ENCODE measurements at regions not wholly inside any gene's neighbourhood (a gene's known extent, or its start where the extent isn't known, plus 50 kb on each side); places are given as distances from the start of the nearest gene placed in this dataset.
"Not testable (repeated sequence)": the region's sequence is repeated elsewhere in the genome, so short reads cannot be mapped to it uniquely, and the experiment has no call there.

DNA sequence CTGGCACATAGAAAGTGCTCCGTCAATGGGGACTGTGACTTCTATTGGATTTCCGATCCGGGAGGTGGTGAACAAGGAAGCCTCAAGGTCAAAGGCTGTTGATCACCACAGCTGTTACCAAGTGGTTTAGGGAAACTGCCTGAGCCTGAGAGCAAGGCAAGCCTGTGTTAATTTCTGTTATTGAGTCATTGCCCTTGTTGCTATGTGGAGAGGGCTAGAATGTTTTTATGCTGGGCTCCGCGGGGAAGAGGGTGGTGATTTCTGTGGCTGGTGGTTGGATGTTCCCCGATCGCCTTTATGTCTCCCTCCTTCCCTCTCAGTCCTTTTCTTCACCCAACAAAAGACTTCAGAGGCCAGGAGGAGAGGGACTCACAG is 108.5 kb upstream of the ALX4 start:
- no peak for DNase-seq

- DNase-seq, result no peak
Observed at GRCh38 chr11:44421090-44421675, 111.2 kb upstream of the ALX4 start.

DNA sequence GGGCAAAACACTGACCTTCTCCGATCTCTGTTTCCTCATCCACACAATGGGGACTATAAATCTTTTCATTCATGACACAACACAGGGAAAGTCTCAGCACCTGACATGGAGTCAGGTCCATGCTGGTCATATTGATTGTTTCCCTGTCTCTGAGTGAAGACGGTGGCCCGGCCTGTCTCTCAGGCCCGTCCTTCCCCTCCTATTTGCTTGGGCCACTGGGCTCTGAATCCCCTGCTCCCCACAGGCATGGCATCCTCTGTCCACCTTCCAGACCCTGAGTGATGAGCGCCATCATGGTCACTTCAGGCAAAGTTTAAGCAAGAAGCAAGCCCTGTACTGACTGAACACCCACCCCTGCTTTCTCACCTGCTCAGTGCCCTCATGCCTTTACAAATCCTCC is 113.3 kb upstream of the ALX4 start:
- no peak for DNase-seq

GRCh38 chr11:44424841-44425240 is 114.9 kb upstream of the ALX4 start:
- no peak for DNase-seq

DNA sequence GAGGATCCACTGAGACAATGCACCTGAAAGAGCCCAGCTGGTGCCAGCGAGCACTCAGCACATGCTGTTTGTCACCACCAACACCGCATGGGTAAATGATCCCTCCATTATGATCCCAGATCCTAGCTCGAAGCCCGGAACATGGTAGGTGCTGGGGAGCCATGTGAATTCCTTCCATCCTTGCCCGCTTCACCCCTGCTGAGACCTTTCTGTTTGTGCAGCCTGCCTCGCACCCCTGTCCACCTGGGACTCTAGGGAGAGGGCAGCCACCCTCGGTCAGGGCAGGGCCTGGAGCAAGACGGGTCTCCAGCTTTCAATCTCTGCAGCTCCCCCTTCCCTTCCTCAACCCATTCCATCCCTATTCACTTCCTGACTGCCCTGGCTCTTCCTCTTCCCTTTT is 116.2 kb upstream of the ALX4 start:
- DNase-seq, result no peak

DNA sequence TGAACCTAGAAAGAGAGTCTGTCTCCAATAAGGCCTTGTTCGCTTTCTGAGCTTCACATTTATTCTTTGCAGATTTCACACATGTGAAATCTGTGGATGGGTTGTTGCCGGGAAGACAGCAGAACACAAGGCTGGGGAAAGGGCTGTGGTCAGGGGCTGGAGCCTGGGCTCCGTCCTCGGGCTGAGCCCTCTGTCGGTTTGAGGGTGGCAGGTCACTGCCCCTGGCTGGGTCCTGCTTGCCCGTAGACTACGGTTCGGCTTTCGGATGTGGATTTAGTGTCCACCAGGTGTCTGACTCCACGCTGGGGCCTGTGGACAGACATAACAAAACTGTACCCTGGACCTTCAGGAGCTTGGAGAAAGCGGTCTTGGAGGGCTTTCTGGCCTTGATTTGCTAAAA is 117.0 kb upstream of the ALX4 start:
- DNase-seq, result no peak

GRCh38 chr11:44427432-44427831 is 117.5 kb upstream of the ALX4 start:
- DNase-seq, result peak; percentile 41

GRCh38 chr11:44430140-44430539 is 120.2 kb upstream of the ALX4 start:
- DNase-seq, result no peak

GRCh38 chr11:44434191-44434590 is 124.3 kb upstream of the ALX4 start:
- DNase-seq, result no peak

GRCh38 chr11:44437122-44437521 is 127.2 kb upstream of the ALX4 start:
- DNase-seq, result no peak

DNA sequence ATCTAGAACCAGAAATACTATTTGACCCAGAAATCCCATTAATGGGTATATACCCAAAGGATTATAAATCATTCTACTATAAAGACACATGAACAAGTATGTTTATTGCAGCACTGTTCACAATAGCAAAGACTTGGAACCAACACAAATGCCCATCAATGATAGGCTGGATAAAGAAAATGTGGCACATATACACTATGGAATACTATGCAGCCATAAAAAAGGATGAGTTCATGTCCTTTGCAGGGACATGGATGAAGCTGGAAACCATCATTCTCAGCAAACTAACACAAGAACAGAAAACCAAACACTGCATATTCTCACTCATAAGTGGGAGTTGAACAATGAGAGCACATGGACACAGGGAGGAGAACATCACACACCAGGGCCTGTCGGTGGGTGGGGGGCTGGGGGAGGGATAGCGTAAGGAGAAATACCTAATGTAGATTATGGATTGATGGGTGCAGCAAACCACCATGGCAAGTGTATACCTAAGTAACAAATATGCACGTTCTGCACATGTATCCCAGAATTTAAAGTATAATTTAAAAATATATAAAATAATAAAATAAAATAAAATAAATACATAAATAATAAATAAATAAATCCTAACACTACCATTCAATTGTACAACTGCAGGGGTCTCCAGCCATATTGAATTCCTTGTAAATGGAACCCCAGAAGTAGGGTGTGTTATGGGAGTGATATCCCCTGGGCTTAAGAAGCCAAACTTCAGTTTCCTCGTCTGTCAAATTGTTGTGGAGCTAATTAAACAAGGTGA is 122.4 kb upstream of the CD82 start:
- not testable (repeated sequence) for DNase-seq

- no peak for DNase-seq
Observed at GRCh38 chr11:44443836-44444769, 121.4 kb upstream of the CD82 start.

GRCh38 chr11:44444770-44445321 is 120.6 kb upstream of the CD82 start:
- no peak for DNase-seq

DNA sequence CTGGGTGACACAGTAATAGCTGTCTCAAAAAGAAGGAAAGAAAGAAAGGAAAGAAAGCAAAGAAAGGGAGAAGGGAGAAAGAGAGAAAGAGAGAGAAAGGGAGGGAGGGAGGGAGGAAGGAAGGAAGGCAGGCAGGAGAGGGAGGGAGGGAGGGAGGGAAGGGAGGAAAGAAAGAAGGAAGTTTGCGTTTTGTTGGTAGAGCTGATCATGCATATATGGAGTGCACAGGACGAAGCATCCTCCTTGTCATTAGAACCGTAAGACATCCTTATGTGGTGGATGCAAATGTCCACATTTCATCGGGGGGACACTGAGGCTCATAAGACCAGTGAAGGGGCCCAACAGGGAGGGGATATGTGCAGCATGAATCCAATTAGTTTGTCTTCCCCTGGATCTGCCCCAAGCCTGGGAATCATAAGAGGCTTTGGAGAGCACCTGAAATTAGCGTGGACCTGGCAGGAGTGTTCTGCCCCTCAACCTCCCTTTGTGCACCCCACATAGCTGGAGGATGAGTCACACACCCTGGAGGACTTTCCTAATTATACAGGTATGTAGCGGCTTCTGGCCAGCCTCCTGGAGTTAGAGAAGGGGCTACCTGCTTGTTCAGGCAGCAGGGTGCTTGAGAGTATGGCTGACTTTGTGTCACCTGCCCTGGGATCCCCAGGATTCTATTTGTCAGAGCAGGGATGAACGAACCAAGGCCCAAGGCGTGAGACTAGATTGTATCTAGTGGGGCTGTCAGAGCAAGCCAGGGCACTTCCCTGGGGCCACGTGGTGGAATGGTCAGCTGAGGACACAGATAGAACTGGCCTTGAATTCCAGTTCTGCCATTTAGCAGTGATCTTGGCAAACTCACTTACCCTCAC is 119.7 kb upstream of the CD82 start:
- DNase-seq, result no peak

DNA sequence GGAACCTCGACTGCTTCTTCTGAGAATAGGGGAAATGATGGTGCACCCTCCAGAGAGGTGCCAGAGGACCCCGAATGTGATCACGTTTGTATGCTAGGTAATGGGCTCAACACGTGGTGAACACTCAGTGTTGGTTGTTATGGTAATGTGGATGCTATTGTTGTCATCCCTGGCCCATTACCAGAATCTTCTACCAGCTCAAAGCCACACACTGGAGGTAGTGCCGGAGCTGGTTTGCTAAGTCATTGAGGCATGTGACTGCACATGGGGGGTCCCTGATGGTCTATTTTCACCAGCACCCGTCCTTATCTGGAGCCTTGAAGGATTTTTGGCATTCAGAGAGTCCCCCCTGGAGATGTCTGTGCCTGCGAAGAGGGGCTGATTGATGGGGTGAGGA is 119.1 kb upstream of the CD82 start:
- DNase-seq, result no peak

- no peak for DNase-seq
Observed at GRCh38 chr11:44446996-44447771, 118.3 kb upstream of the CD82 start.

GRCh38 chr11:44450295-44450932 is 115.0 kb upstream of the CD82 start:
- no peak for DNase-seq

DNA sequence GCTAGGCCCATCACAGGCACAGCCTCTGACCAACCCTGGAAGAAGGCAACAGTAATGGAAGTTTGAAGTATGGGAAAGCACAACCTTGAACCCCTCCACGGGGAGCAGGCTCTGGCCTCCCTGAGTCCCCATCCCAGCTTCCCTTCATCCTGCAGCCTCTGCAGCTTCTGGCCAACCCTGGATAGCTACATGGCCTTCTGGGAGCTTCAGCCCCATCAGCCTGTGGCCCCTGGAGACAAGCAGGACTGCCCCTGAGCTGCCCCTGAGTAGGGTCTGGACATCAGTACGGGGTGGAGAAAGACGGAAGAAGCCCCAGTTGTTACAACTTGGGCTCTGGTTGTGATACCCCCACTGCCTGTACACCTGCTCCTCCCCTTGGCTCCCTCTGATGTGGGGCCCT is 113.8 kb upstream of the CD82 start:
- no peak for DNase-seq

DNA sequence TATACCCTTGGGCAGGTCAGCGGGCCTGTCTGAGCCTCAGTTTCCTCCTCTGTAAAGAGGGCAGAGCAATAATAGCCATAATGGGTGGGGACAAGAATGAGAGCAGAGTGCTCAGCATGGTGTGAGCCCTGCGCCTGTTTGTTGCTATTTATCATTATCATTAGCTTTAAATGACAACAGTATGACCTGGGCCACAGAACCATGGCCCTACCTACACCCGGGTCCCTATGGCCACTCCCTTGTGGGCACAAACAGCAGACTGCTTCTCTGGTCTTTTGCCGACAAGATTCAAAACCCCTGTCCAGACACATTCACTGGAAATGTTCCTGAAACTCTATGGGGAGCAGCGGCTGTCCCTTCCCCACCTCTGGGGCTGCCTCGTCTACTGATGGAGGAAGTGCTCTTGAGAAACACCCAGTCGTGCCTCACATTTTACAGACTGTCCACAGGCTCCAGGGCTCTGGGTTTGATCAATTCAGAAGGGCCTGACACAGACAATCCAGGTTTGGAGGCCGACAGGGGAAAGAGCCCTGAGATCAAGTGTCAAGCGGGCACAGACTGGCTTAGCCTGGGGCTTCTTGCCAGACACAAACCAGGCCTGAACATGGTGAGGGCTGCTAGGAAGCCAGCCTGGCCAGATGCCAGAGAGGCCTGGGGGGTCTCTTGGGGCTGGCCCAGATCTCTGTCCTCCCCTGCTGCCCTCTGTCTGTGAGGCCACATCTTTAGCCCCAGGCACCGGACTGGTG is 112.5 kb upstream of the CD82 start:
- DNase-seq, result no peak

DNA sequence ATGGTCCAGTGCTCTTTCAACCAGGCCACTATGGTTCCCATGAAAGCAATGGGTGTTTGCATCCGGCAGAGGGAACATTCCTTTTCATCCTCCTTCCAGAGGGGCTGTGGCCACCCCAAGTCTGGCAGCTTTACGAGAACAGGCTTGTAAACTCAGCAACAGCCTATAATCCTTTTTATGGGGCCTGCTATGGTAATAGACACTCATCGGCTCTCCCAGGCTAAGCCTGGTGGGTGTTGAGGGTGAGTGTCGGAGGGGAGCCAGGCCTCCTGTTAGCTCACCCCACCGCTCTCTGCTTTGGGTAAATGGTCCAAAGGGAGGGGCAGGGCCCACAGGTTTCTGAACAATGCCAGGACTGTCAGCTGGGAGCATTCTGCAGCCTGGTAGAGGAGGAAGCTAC is 111.6 kb upstream of the CD82 start:
- DNase-seq, result no peak
